Natural killer cell (primary cell): ENCODE measurements at regions not wholly inside any gene's neighbourhood (a gene's known extent, or its start where the extent isn't known, plus 50 kb on each side); places are given as distances from the start of the nearest gene placed in this dataset.

Experiments
- ATAC-seq, 3 donors: fragments of 150-1000 bp in 2 of 3; fragments of 200-7000 bp in 1 of 3; cut with Tn5 transposase; 1 replicate in 1 of 3; 2 replicates in 2 of 3; pipeline ENCODE4 v1.10.0; 2021; ENCODE audit warnings: mild to moderate bottlenecking in 2 of 3, moderate library complexity in 2 of 3
- DNase-seq, 2 donors: peaks; one replicate each; pipeline versions ENCODE4 v3.0.0 to v3.0.0-alpha.2; 2013 to 2021; ENCODE audit warnings: mixed read lengths in 1 of 2
- H3K27ac ChIP-seq: one replicate; pipeline ENCODE4 v1.5.1; 2013; ENCODE audit warnings: mild to moderate bottlenecking, low read length
- H3K27me3 ChIP-seq: one replicate; pipeline ENCODE4 v1.6.1; 2013; ENCODE audit warnings: low read length; ENCODE audit not compliant: control insufficient read depth, insufficient read depth
- H3K36me3 ChIP-seq: one replicate; pipeline ENCODE4 v1.6.1; 2013; ENCODE audit warnings: low read length; ENCODE audit not compliant: control insufficient read depth, insufficient read depth
- H3K4me1 ChIP-seq: one replicate; pipeline ENCODE4 v1.6.1; 2013; ENCODE audit warnings: low read length; ENCODE audit not compliant: control insufficient read depth, insufficient read depth
- H3K4me3 ChIP-seq: one replicate; pipeline ENCODE4 v1.5.1; 2013; ENCODE audit warnings: low read length
- H3K9me3 ChIP-seq: one replicate; pipeline ENCODE4 v1.6.1; 2013; ENCODE audit warnings: low read length; ENCODE audit not compliant: control insufficient read depth, insufficient read depth
- H3K27ac Mint-ChIP-seq, 2 donors: one replicate each; pipeline ENCODE4 v1.8.0; 2022; ENCODE audit warnings: mild to moderate bottlenecking in 2 of 2, mixed read lengths in 2 of 2, moderate library complexity in 1 of 2
- H3K27me3 Mint-ChIP-seq, 2 donors: one replicate each; pipeline ENCODE4 v1.8.0; 2022; ENCODE audit warnings: low read depth in 2 of 2, mixed read lengths in 2 of 2
- H3K36me3 Mint-ChIP-seq: one replicate; pipeline ENCODE4 v1.8.0; 2022; ENCODE audit warnings: mixed read lengths
- H3K4me1 Mint-ChIP-seq, 2 donors: one replicate each; pipeline ENCODE4 v1.8.0; 2022; ENCODE audit warnings: mixed read lengths in 2 of 2
- H3K4me3 Mint-ChIP-seq: one replicate; pipeline ENCODE4 v1.8.0; 2022; ENCODE audit warnings: mild to moderate bottlenecking, moderate library complexity, mixed read lengths
- H3K9me3 Mint-ChIP-seq, 2 donors: one replicate each; pipeline ENCODE4 v1.8.0; 2022; ENCODE audit warnings: mixed read lengths in 2 of 2
- CTCF ChIP-seq: fragments of 200-600 bp; IDR thresholded peaks from one replicate; pipeline ENCODE4 v1.8.0; 2022; ENCODE audit warnings: antibody characterized with exemption
- WGBS: methylation state at CpG from one replicate; pipeline ENCODE4 v1.1.7; 2013; ENCODE audit warnings: missing lambda C conversion rate; ENCODE audit not compliant: insufficient coverage; 5-methylcytosine and 5-hydroxymethylcytosine counted together
- intact Hi-C: fragments of 100-400 bp; cut with micrococcal nuclease; formaldehyde crosslinking; loops from one replicate; pipeline ENCODE4 v1.14.2; 2022

- H3K9me3 Mint-ChIP-seq = peaks cover 14 to 22% of the 10 kb centered on the region in 2 donors
- no peak for TF ChIP-seq CTCF
- DNase-seq (no peak), ATAC-seq (no peak)
- no peaks in the 10 kb centered on the region for H3K27me3 Mint-ChIP-seq
- intact Hi-C loops = no loop called here
- no peak overlapping the region for H3K27ac Mint-ChIP-seq
- peaks cover 10% of the 10 kb centered on the region for H3K36me3 Mint-ChIP-seq
- Histone ChIP-seq H3K36me3 (no peaks in the 10 kb centered on the region), H3K27me3 (no peaks in the 10 kb centered on the region), H3K27ac (no peak overlapping the region), H3K9me3 (peaks cover 8% of the 10 kb centered on the region), H3K4me3 (no peak overlapping the region), H3K4me1 (no peaks in the 10 kb centered on the region)
- 80% methylated on average over 2 of the region's 2 CpGs for WGBS
- no peaks in the 10 kb centered on the region for H3K4me1 Mint-ChIP-seq
- H3K4me3 Mint-ChIP-seq = no peak overlapping the region
Observed at GRCh38 chr1:189311915-189312314, 1165.7 kb downstream of the BRINP3 start.

GRCh38 chr1:189312499-189312898 is 1165.2 kb downstream of the BRINP3 start:
- Mint-ChIP-seq H3K9me3 (peaks cover 14 to 22% of the 10 kb centered on the region in 2 donors), H3K36me3 (peaks cover 10% of the 10 kb centered on the region), H3K4me3 (no peak overlapping the region), H3K27ac (no peak overlapping the region), H3K27me3 (no peaks in the 10 kb centered on the region), H3K4me1 (no peaks in the 10 kb centered on the region)
- Histone ChIP-seq H3K9me3 (peaks cover 8% of the 10 kb centered on the region), H3K36me3 (no peaks in the 10 kb centered on the region), H3K4me3 (no peak overlapping the region), H3K4me1 (no peaks in the 10 kb centered on the region), H3K27ac (no peak overlapping the region), H3K27me3 (no peaks in the 10 kb centered on the region)
- no peak for DNase-seq
- ATAC-seq = no peak
- no peak for TF ChIP-seq CTCF
- intact Hi-C loops = no loop called here

- ATAC-seq (no peak), DNase-seq (no peak)
- H3K9me3 Mint-ChIP-seq = peaks cover 14 to 25% of the 10 kb centered on the region in 2 donors
- H3K4me1 Mint-ChIP-seq = no peaks in the 10 kb centered on the region
- no peaks in the 10 kb centered on the region for H3K27me3 Mint-ChIP-seq
- whole genome bisulfite sequencing = 68% methylated on average over 2 of the region's 2 CpGs
- H3K4me3 ChIP-seq = no peak overlapping the region
- H3K27ac Mint-ChIP-seq = no peak overlapping the region
- no peaks in the 10 kb centered on the region for H3K4me1 ChIP-seq
- H3K27ac ChIP-seq = no peak overlapping the region
- no peak overlapping the region for H3K4me3 Mint-ChIP-seq
- no peaks in the 10 kb centered on the region for H3K36me3 ChIP-seq
- TF ChIP-seq CTCF = no peak
- no peaks in the 10 kb centered on the region for H3K27me3 ChIP-seq
- H3K36me3 Mint-ChIP-seq = peaks cover 18% of the 10 kb centered on the region
- H3K9me3 ChIP-seq = peaks cover 8% of the 10 kb centered on the region
- intact Hi-C loops = no loop called here
Observed at GRCh38 chr1:189313488-189313887, 1164.2 kb downstream of the BRINP3 start.

- no peak overlapping the region for H3K4me3 Mint-ChIP-seq
Observed at GRCh38 chr1:189315035-189315901, 1162.4 kb downstream of the BRINP3 start.

More at GRCh38 chr1:189315035-189315901, 1162.4 kb downstream of the BRINP3 start:
- no peak overlapping the region for H3K4me3 ChIP-seq
- intact Hi-C loops = no loop called here
- H3K9me3 ChIP-seq = peaks cover 8% of the 10 kb centered on the region
- TF ChIP-seq CTCF = no peak
- no peak for ATAC-seq
- H3K4me1 ChIP-seq = no peaks in the 10 kb centered on the region
- Mint-ChIP-seq H3K4me1 (no peaks in the 10 kb centered on the region), H3K27me3 (no peaks in the 10 kb centered on the region), H3K9me3 (peaks cover 10 to 28% of the 10 kb centered on the region in 2 donors), H3K27ac (no peak overlapping the region), H3K36me3 (peaks cover 20% of the 10 kb centered on the region)
- 72% methylated on average over 2 of the region's 4 CpGs for WGBS
- DNase-seq = no peak
- H3K27me3 ChIP-seq = no peaks in the 10 kb centered on the region
- H3K27ac ChIP-seq = no peak overlapping the region
- H3K36me3 ChIP-seq = no peaks in the 10 kb centered on the region
